ENCODE measurements at regions not wholly inside any gene's neighbourhood (a gene's known extent, or its start where the extent isn't known, plus 50 kb on each side); places are given as distances from the start of the nearest gene placed in this dataset.

DNA sequence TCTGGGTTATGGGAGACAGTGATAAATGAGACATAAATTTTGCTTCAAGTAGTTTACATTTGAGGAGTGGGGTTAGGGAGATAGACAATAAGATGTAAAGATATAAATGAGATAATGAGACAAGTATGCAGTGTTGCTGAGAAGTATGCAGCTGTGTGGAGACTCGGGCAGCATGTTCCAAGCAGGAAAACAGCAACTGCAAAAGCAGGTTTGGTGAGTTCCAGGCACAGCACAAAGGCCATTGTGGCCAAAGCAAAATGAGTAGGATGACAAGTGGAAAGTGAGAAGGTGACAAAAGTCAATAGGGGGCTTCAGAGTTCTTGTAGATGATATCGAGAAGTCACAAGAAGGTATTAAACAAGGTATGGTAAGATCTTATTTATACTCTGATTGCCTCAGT lies 259.1 kb upstream of the PEX5L start:
- ATAC-seq, result peak; percentile 24; the same call in 1 of the 2 replicates

DNA sequence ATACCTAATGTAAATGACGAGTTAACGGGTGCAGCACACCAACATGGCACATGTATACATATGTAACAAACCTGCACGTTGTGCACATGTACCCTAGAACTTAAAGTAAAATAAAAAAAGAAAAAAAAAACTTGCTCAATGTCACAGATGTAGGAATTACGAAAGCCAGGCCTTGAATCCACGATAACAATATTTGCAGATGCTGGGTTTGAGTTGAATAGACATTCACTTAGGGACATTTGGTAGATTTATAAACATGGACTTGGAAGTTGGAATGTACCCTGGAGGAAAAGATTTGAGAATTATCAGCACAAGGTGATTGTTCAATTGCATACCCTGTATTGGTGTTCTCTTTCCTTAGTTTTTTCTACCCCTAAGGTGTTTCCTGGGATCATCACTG lies 260.2 kb upstream of the PEX5L start:
- ATAC-seq (no peak), DNase-seq (ENCODE audit: low spot score) (no peak)
- TF ChIP-seq, protein P1, sequence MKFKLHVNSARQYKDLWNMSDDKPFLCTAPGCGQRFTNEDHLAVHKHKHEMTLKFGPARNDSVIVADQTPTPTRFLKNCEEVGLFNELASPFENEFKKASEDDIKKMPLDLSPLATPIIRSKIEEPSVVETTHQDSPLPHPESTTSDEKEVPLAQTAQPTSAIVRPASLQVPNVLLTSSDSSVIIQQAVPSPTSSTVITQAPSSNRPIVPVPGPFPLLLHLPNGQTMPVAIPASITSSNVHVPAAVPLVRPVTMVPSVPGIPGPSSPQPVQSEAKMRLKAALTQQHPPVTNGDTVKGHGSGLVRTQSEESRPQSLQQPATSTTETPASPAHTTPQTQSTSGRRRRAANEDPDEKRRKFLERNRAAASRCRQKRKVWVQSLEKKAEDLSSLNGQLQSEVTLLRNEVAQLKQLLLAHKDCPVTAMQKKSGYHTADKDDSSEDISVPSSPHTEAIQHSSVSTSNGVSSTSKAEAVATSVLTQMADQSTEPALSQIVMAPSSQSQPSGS (CRISPR knock-in tag; IDR thresholded peaks at IDR 0.05; ENCODE audit: borderline replicate concordance, low read depth), result no peak
- no peak for TF ChIP-seq TEAD1 (CRISPR knock-in tag; IDR thresholded peaks at IDR 0.05)
- TF ChIP-seq FOXJ3 (CRISPR knock-in tag; IDR thresholded peaks at IDR 0.05; ENCODE audit: borderline replicate concordance), result no peak
- no peak for TF ChIP-seq ZNF416 (CRISPR knock-in tag; IDR thresholded peaks at IDR 0.05)
- no peak for TF ChIP-seq MYBL2 (CRISPR knock-in tag; IDR thresholded peaks at IDR 0.05)
- TF ChIP-seq, protein P2, sequence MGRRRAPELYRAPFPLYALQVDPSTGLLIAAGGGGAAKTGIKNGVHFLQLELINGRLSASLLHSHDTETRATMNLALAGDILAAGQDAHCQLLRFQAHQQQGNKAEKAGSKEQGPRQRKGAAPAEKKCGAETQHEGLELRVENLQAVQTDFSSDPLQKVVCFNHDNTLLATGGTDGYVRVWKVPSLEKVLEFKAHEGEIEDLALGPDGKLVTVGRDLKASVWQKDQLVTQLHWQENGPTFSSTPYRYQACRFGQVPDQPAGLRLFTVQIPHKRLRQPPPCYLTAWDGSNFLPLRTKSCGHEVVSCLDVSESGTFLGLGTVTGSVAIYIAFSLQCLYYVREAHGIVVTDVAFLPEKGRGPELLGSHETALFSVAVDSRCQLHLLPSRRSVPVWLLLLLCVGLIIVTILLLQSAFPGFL (CRISPR knock-in tag; IDR thresholded peaks at IDR 0.05; ENCODE audit: borderline replicate concordance), result no peak
- TF ChIP-seq, protein P3, sequence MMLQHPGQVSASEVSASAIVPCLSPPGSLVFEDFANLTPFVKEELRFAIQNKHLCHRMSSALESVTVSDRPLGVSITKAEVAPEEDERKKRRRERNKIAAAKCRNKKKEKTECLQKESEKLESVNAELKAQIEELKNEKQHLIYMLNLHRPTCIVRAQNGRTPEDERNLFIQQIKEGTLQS (CRISPR knock-in tag; conservative IDR thresholded peaks at IDR 0.05), result no peak
- no peak for TF ChIP-seq PRRX2 (CRISPR knock-in tag; IDR thresholded peaks at IDR 0.05)
- no peak for TF ChIP-seq KAT7 (CRISPR knock-in tag; IDR thresholded peaks at IDR 0.05; ENCODE audit: borderline replicate concordance)
- no peak for TF ChIP-seq TCF7 (CRISPR knock-in tag; IDR thresholded peaks at IDR 0.05; ENCODE audit: low read depth)
- Mint-ChIP-seq H3K27me3 (ENCODE audit: low read depth) (no peaks in the 10 kb centered on the region), H3K4me1 (peaks cover 11% of the 10 kb centered on the region), H3K36me3 (no peaks in the 10 kb centered on the region), H3K9me3 (peaks cover 4% of the 10 kb centered on the region), H3K4me3 (no peak overlapping the region), H3K27ac (no peak overlapping the region)
- POLR2A ChIA-PET, result no interaction called here
- CTCF ChIA-PET, result no interaction called here

More for the DNA sequence above, 259.1 kb upstream of the PEX5L start:
- H3K4me3 Mint-ChIP-seq, result no peak overlapping the region
- H3K36me3 Mint-ChIP-seq, result no peaks in the 10 kb centered on the region
- H3K27ac Mint-ChIP-seq, result no peak overlapping the region
- peaks cover 4% of the 10 kb centered on the region for H3K9me3 Mint-ChIP-seq
- no peak for TF ChIP-seq MXD4 (CRISPR knock-in tag; IDR thresholded peaks at IDR 0.05; ENCODE audit: borderline replicate concordance)
- POLR2A ChIA-PET, result no interaction called here
- CTCF ChIA-PET, result no interaction called here
- no peaks in the 10 kb centered on the region for H3K27me3 Mint-ChIP-seq (ENCODE audit: low read depth)
- no peak for DNase-seq (ENCODE audit: low spot score)
- peaks cover 11% of the 10 kb centered on the region for H3K4me1 Mint-ChIP-seq

DNA sequence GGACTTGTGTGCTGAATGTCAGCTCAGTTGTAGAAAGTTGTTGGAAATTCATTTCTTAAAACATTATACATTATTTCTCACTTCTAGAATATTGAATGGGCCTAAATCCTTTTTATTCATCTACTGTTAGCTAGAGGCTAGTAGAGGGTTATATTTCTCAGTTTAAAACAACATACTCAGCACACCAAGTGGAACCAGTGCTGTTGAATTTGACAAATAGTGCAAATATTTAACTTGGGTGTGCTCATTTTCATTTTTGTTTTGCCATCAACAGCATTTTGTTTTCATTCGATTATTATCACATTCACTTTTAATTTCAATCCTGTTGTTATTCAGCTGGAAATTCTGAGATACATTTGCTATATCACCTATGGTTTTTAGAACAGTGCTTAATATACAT lies 269.4 kb upstream of the PEX5L start:
- Mint-ChIP-seq H3K36me3 (no peaks in the 10 kb centered on the region), H3K27me3 (ENCODE audit: low read depth) (no peaks in the 10 kb centered on the region), H3K9me3 (no peaks in the 10 kb centered on the region), H3K4me3 (no peak overlapping the region), H3K27ac (no peak overlapping the region), H3K4me1 (peaks cover 1% of the 10 kb centered on the region; the same call in 1 of the 2 replicates)
- ChIA-PET CTCF (no interaction called here), POLR2A (no interaction called here)
- DNase-seq (ENCODE audit: low spot score) (no peak), ATAC-seq (no peak)
- TF ChIP-seq, protein P4, sequence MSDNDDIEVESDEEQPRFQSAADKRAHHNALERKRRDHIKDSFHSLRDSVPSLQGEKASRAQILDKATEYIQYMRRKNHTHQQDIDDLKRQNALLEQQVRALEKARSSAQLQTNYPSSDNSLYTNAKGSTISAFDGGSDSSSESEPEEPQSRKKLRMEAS (CRISPR knock-in tag; IDR thresholded peaks at IDR 0.05), result no peak
- TF ChIP-seq, protein P5, sequence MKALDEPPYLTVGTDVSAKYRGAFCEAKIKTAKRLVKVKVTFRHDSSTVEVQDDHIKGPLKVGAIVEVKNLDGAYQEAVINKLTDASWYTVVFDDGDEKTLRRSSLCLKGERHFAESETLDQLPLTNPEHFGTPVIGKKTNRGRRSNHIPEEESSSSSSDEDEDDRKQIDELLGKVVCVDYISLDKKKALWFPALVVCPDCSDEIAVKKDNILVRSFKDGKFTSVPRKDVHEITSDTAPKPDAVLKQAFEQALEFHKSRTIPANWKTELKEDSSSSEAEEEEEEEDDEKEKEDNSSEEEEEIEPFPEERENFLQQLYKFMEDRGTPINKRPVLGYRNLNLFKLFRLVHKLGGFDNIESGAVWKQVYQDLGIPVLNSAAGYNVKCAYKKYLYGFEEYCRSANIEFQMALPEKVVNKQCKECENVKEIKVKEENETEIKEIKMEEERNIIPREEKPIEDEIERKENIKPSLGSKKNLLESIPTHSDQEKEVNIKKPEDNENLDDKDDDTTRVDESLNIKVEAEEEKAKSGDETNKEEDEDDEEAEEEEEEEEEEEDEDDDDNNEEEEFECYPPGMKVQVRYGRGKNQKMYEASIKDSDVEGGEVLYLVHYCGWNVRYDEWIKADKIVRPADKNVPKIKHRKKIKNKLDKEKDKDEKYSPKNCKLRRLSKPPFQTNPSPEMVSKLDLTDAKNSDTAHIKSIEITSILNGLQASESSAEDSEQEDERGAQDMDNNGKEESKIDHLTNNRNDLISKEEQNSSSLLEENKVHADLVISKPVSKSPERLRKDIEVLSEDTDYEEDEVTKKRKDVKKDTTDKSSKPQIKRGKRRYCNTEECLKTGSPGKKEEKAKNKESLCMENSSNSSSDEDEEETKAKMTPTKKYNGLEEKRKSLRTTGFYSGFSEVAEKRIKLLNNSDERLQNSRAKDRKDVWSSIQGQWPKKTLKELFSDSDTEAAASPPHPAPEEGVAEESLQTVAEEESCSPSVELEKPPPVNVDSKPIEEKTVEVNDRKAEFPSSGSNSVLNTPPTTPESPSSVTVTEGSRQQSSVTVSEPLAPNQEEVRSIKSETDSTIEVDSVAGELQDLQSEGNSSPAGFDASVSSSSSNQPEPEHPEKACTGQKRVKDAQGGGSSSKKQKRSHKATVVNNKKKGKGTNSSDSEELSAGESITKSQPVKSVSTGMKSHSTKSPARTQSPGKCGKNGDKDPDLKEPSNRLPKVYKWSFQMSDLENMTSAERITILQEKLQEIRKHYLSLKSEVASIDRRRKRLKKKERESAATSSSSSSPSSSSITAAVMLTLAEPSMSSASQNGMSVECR (CRISPR knock-in tag; IDR thresholded peaks at IDR 0.05; ENCODE audit: borderline replicate concordance), result no peak
- TF ChIP-seq, protein P6, sequence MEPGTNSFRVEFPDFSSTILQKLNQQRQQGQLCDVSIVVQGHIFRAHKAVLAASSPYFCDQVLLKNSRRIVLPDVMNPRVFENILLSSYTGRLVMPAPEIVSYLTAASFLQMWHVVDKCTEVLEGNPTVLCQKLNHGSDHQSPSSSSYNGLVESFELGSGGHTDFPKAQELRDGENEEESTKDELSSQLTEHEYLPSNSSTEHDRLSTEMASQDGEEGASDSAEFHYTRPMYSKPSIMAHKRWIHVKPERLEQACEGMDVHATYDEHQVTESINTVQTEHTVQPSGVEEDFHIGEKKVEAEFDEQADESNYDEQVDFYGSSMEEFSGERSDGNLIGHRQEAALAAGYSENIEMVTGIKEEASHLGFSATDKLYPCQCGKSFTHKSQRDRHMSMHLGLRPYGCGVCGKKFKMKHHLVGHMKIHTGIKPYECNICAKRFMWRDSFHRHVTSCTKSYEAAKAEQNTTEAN (CRISPR knock-in tag; IDR thresholded peaks at IDR 0.05), result no peak
- TF ChIP-seq, protein P7, sequence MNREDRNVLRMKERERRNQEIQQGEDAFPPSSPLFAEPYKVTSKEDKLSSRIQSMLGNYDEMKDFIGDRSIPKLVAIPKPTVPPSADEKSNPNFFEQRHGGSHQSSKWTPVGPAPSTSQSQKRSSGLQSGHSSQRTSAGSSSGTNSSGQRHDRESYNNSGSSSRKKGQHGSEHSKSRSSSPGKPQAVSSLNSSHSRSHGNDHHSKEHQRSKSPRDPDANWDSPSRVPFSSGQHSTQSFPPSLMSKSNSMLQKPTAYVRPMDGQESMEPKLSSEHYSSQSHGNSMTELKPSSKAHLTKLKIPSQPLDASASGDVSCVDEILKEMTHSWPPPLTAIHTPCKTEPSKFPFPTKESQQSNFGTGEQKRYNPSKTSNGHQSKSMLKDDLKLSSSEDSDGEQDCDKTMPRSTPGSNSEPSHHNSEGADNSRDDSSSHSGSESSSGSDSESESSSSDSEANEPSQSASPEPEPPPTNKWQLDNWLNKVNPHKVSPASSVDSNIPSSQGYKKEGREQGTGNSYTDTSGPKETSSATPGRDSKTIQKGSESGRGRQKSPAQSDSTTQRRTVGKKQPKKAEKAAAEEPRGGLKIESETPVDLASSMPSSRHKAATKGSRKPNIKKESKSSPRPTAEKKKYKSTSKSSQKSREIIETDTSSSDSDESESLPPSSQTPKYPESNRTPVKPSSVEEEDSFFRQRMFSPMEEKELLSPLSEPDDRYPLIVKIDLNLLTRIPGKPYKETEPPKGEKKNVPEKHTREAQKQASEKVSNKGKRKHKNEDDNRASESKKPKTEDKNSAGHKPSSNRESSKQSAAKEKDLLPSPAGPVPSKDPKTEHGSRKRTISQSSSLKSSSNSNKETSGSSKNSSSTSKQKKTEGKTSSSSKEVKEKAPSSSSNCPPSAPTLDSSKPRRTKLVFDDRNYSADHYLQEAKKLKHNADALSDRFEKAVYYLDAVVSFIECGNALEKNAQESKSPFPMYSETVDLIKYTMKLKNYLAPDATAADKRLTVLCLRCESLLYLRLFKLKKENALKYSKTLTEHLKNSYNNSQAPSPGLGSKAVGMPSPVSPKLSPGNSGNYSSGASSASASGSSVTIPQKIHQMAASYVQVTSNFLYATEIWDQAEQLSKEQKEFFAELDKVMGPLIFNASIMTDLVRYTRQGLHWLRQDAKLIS (CRISPR knock-in tag; IDR thresholded peaks at IDR 0.05; ENCODE audit: borderline replicate concordance), result no peak
- TF ChIP-seq SMAD4 (CRISPR knock-in tag; IDR thresholded peaks at IDR 0.05) (no peak), ZNF232 (CRISPR knock-in tag; IDR thresholded peaks at IDR 0.05) (no peak)

Data from WTC11 (cell line).